NCI-H1092 treated with DMSO at 0.1 percent for 48 hours (cell line): ENCODE measurements at regions not wholly inside any gene's neighbourhood (a gene's known extent, or its start where the extent isn't known, plus 50 kb on each side); places are given as distances from the start of the nearest gene placed in this dataset.
A peak's percentile ranks its signal among the peaks of the same experiment; 100 is the strongest.

Experiments
- DNase-seq: peaks from one replicate; lab custom pipeline; 2025; lab: John Stamatoyannopoulos, UW

GRCh38 chr14:34214961-34215360, 247.1 kb downstream of the SPTSSA start:
- DNase-seq, result no peak

- no peak for DNase-seq
These were observed 248.7 kb downstream of the SPTSSA start for GRCh38 chr14:34213332-34213731.

GRCh38 chr14:34212172-34212929, 249.7 kb downstream of the SPTSSA start:
- no peak for DNase-seq

GRCh38 chr14:34211732-34212131, 250.3 kb downstream of the SPTSSA start:
- no peak for DNase-seq

GRCh38 chr14:34208532-34208931, 253.5 kb downstream of the SPTSSA start:
- no peak for DNase-seq

- DNase-seq, result no peak
These were observed 254.9 kb upstream of the EGLN3 start for GRCh38 chr14:34205799-34206198.

GRCh38 chr14:34204774-34205173, 253.9 kb upstream of the EGLN3 start:
- no peak for DNase-seq

- DNase-seq, result no peak
These were observed 252.4 kb upstream of the EGLN3 start for GRCh38 chr14:34203251-34203722.

GRCh38 chr14:34201909-34202637, 251.2 kb upstream of the EGLN3 start:
- DNase-seq, result no peak

GRCh38 chr14:34199585-34199984, 248.7 kb upstream of the EGLN3 start:
- no peak for DNase-seq

GRCh38 chr14:34198096-34198495, 247.2 kb upstream of the EGLN3 start:
- no peak for DNase-seq

- no peak for DNase-seq
These were observed 245.1 kb upstream of the EGLN3 start for GRCh38 chr14:34195964-34196363.

- no peak for DNase-seq
These were observed 239.8 kb upstream of the EGLN3 start for GRCh38 chr14:34190717-34191116.

- no peak for DNase-seq
These were observed 239.0 kb upstream of the EGLN3 start for GRCh38 chr14:34189866-34190265.

GRCh38 chr14:34187519-34188044, 236.7 kb upstream of the EGLN3 start:
- DNase-seq, result no peak

GRCh38 chr14:34187061-34187460, 236.2 kb upstream of the EGLN3 start:
- DNase-seq, result no peak

- no peak for DNase-seq
These were observed 233.3 kb upstream of the EGLN3 start for GRCh38 chr14:34184126-34184525.

- no peak for DNase-seq
These were observed 232.6 kb upstream of the EGLN3 start for GRCh38 chr14:34183478-34183877.

GRCh38 chr14:34181338-34181737, 230.5 kb upstream of the EGLN3 start:
- peak; percentile 79 for DNase-seq

- peak; percentile 79 for DNase-seq
These were observed 230.0 kb upstream of the EGLN3 start for GRCh38 chr14:34180869-34181268.

GRCh38 chr14:34180434-34180833, 229.6 kb upstream of the EGLN3 start:
- DNase-seq, result no peak

- DNase-seq, result peak; percentile 83
These were observed 228.9 kb upstream of the EGLN3 start for GRCh38 chr14:34179727-34180126.

- no peak for DNase-seq
These were observed 226.6 kb upstream of the EGLN3 start for GRCh38 chr14:34177466-34177865.
